ENCODE measurements at regions not wholly inside any gene's neighbourhood (a gene's known extent, or its start where the extent isn't known, plus 50 kb on each side); places are given as distances from the start of the nearest gene placed in this dataset.

- TF ChIP-seq, protein P1, sequence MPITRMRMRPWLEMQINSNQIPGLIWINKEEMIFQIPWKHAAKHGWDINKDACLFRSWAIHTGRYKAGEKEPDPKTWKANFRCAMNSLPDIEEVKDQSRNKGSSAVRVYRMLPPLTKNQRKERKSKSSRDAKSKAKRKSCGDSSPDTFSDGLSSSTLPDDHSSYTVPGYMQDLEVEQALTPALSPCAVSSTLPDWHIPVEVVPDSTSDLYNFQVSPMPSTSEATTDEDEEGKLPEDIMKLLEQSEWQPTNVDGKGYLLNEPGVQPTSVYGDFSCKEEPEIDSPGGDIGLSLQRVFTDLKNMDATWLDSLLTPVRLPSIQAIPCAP (CRISPR knock-in tag; IDR thresholded peaks at IDR 0.05): no peak
- TF ChIP-seq USF1 (CRISPR knock-in tag; IDR thresholded peaks at IDR 0.05): no peak
- no peak for TF ChIP-seq MAX (CRISPR knock-in tag; IDR thresholded peaks at IDR 0.05)
- TF ChIP-seq ZNF425 (CRISPR knock-in tag; conservative IDR thresholded peaks at IDR 0.05): no peak
Measured at GRCh38 chr1:164504749-164505148, 54.2 kb upstream of the PBX1 start (continued).

Measured in WTC11 (cell line).